Cardiac septum (tissue), 1 donor: ENCODE measurements at regions not wholly inside any gene's neighbourhood (a gene's known extent, or its start where the extent isn't known, plus 50 kb on each side); places are given as distances from the start of the nearest gene placed in this dataset.

Experiments
- DNase-seq: peaks from one replicate; pipeline ENCODE4 v3.0.0-alpha.2; 2020; ENCODE audit warnings: low spot score
- intact Hi-C: fragments of 100-400 bp; cut with DNase I; formaldehyde crosslinking; loops from one replicate; pipeline ENCODE4 v1.14.0; 2022
- donor health status: DM: no; HTN: no; CAD: no.

GRCh38 chr16:85259115-85259831 lies 147.0 kb upstream of the CIBAR2 start:
- DNase-seq: no peak
- intact Hi-C loops: no loop called here

GRCh38 chr16:85259832-85260167 lies 147.5 kb upstream of the CIBAR2 start:
- DNase-seq: no peak
- intact Hi-C loops: no loop called here

- intact Hi-C loops: no loop called here
- DNase-seq: no peak
Measured at GRCh38 chr16:85261204-85261603, 148.9 kb upstream of the CIBAR2 start.

GRCh38 chr16:85261657-85262557 lies 149.6 kb upstream of the CIBAR2 start:
- intact Hi-C loops: no loop called here
- DNase-seq: no peak

- intact Hi-C loops: no loop called here
- DNase-seq: no peak
Measured at GRCh38 chr16:85262558-85263238, 150.4 kb upstream of the CIBAR2 start.

- intact Hi-C loops: no loop called here
- no peak for DNase-seq
Measured at GRCh38 chr16:85263239-85263585, 150.9 kb upstream of the CIBAR2 start.

- DNase-seq: no peak
- intact Hi-C loops: no loop called here
Measured at GRCh38 chr16:85264752-85265151, 152.5 kb upstream of the CIBAR2 start.

- intact Hi-C loops: no loop called here
- DNase-seq: no peak
Measured at GRCh38 chr16:85265161-85265784, 153.0 kb upstream of the CIBAR2 start.

DNA sequence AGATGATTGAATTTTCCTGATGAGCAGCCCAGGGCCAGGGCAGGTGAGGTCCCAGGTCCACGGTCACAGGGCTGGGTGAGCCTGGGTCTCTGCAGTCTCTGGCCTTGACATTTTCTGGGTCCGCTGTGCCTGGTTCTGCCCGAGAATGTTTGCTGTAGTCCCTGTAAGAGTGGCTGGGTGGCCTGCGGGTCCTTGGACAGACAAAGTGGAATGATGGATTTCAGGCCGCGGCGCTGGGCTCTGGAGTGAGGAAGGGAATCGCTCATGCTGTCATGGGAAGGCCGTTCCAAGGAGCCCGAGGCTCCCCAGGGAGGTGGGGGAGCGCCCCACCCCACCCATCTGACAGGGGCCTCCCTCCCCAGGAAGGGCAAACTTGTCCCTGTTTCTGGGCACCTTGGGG lies 153.5 kb upstream of the CIBAR2 start:
- intact Hi-C loops: no loop called here
- no peak for DNase-seq

DNA sequence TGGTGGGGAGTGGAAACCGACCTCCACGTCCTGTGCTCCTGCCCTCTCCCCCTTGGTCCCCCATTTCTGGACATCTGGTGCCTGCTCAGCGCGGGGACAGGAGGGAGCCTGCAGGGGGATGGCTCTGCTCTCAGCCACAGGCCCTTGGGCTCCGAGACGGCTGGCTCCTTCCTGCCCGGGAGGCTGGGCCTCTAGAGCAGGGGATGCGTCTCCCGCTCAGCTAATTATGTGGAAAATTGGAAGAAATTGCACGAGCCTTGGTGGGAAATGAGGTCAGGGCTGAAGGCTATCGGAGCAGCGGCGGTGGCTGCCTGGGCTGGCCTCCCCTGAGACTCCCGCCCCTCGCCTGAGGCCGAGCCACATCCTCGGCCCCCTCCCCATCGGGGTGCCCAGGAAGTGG lies 154.6 kb upstream of the CIBAR2 start:
- no peak for DNase-seq
- intact Hi-C loops: no loop called here

GRCh38 chr16:85267414-85267945 lies 155.2 kb upstream of the CIBAR2 start:
- intact Hi-C loops: no loop called here

GRCh38 chr16:85269165-85269564 lies 156.9 kb upstream of the CIBAR2 start:
- no peak for DNase-seq
- intact Hi-C loops: no loop called here

More at GRCh38 chr16:85267414-85267945, 155.2 kb upstream of the CIBAR2 start:
- DNase-seq: no peak

GRCh38 chr16:85270374-85270773 lies 158.1 kb upstream of the CIBAR2 start:
- intact Hi-C loops: loop anchor here (10.0 kb wide), 1 partner anchor 444 kb away; no protein-coding TSS in a partner anchor
- DNase-seq: no peak

DNA sequence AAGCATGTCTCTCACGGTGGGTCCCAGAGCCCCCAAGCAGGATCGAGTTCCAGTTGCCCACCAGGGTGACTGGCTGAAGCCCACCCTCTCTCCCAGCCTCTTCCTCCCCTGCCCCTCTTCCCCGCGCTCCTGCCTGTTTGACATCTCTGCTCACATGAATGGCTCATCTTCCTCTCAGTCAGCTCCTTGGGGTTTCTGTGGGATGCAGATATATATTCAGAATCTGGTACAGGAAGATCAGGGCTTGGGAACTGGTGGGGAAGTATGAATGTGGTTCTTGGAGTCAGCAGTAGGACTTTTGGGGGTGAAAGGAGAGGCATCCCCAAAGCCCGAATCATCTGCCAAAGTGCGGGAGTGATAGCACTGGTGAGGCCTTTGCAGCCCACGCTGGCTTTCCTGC lies 158.9 kb upstream of the CIBAR2 start:
- DNase-seq: no peak
- intact Hi-C loops: loop anchor here (10.0 kb wide), 1 partner anchor 444 kb away; no protein-coding TSS in a partner anchor

- DNase-seq: no peak
- intact Hi-C loops: loop anchor here (10.0 kb wide), 1 partner anchor 442 kb away; no protein-coding TSS in a partner anchor
Measured at GRCh38 chr16:85273293-85273692, 161.0 kb upstream of the CIBAR2 start.

DNA sequence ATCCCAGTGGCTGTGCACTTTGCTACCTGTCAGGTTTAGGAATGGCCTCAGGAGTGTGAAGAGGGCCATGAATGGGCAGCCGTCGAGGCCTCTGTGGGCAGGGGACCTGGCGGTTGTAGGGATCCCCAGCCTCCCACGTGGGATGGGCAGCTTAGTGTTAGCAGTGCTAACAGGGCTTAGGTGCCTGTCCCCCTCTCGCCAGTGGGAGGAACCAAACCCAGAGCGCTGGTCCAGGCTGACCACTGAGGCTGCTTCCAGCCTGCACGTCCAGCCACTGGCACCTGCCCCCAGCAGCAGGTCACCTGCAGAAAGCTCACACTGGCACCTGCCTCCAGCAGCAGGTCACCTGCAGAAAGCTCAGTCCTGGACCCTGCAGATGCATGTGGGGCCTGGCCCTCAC lies 162.2 kb upstream of the CIBAR2 start:
- intact Hi-C loops: loop anchor here (10.0 kb wide), 1 partner anchor 440 kb away; no protein-coding TSS in a partner anchor
- DNase-seq: no peak

GRCh38 chr16:85274924-85275323 lies 162.7 kb upstream of the CIBAR2 start:
- intact Hi-C loops: loop anchor here (10.0 kb wide), 1 partner anchor 440 kb away; no protein-coding TSS in a partner anchor
- DNase-seq: no peak

- DNase-seq: peak; percentile 85
- intact Hi-C loops: loop anchor here (10.0 kb wide), 1 partner anchor 439 kb away; no protein-coding TSS in a partner anchor
Measured at GRCh38 chr16:85275533-85276249, 163.4 kb upstream of the CIBAR2 start.

- no peak for DNase-seq
- intact Hi-C loops: loop anchor here (10.0 kb wide), 1 partner anchor 439 kb away; no protein-coding TSS in a partner anchor
Measured at GRCh38 chr16:85276258-85276657, 164.0 kb upstream of the CIBAR2 start.
